ENCODE measurements at regions not wholly inside any gene's neighbourhood (a gene's known extent, or its start where the extent isn't known, plus 50 kb on each side); places are given as distances from the start of the nearest gene placed in this dataset.

- DNase-seq (ENCODE audit: low read depth, low spot score) (no peak), FAIRE-seq (no peak)
- Histone ChIP-seq H4K20me1 (replicated peaks; ENCODE audit: control insufficient read depth, extremely low read depth, insufficient read depth, low read length) (no peaks in the 10 kb centered on the region), H3K27ac (ENCODE audit: insufficient read depth, low read depth, low read length) (no peak overlapping the region), H3K79me2 (ENCODE audit: control insufficient read depth, insufficient read depth, low read length) (no peaks in the 10 kb centered on the region), H3K36me3 (ENCODE audit: control insufficient read depth in 2 of 2, extremely low read depth in 1 of 2, insufficient read depth in 2 of 2, low read length in 2 of 2) (no peaks in the 10 kb centered on the region), H3K27me3 (ENCODE audit: control insufficient read depth in 2 of 2, insufficient read depth in 2 of 2, low read length in 2 of 2) (no peaks in the 10 kb centered on the region), H3K4me1 (ENCODE audit: control insufficient read depth, extremely low read depth, insufficient read depth, low read length) (no peaks in the 10 kb centered on the region), H3K9me3 (replicated peaks; ENCODE audit: control insufficient read depth, insufficient read depth, low read length) (peaks cover 3% of the 10 kb centered on the region), H3K4me3 (replicated peaks in 1 of 3; ENCODE audit: insufficient read depth in 1 of 3, low read depth in 1 of 3, low read length in 3 of 3) (no peak overlapping the region), H2AFZ (ENCODE audit: low read depth, low read length) (no peak overlapping the region), H3K9me1 (replicated peaks; ENCODE audit: control insufficient read depth, extremely low read depth, insufficient read depth, low read length) (no peaks in the 10 kb centered on the region), H3K9ac (replicated peaks; ENCODE audit: extremely low read depth, insufficient read depth, low read length) (no peak overlapping the region), H3K4me2 (ENCODE audit: insufficient read depth, low read length) (no peak overlapping the region)
- ChIA-PET CTCF (no interaction called here), POLR2A (no interaction called here)
- TF ChIP-seq JUN (IDR thresholded peaks at IDR 0.05; ENCODE audit: borderline replicate concordance, insufficient read depth, insufficient read length, low read depth), result no peak
- dilution Hi-C loops (cut with MboI; ENCODE audit: extremely low pct_ligation_motif_present, low sequenced_read_pairs) (no loop called here), intact Hi-C loops (cut with micrococcal nuclease) (no loop called here)
- no TSS peak for BruUV-seq (replicated peaks)
Observed at GRCh38 chr5:29402270-29402669, 1791.2 kb upstream of the CDH6 start.

GRCh38 chr5:29389993-29390392, 1803.5 kb upstream of the CDH6 start:
- ChIA-PET CTCF (no interaction called here), POLR2A (no interaction called here)
- BruUV-seq (replicated peaks), result no TSS peak
- TF ChIP-seq MYC (IDR thresholded peaks at IDR 0.05; ENCODE audit: low read depth, low read length), result no peak
- no peak for TF ChIP-seq EZH2 (IDR thresholded peaks at IDR 0.05; ENCODE audit: borderline replicate concordance, low read depth, low read length, severe bottlenecking)
- TF ChIP-seq JUN (IDR thresholded peaks at IDR 0.05; ENCODE audit: borderline replicate concordance, insufficient read depth, insufficient read length, low read depth), result no peak
- TF ChIP-seq CTCF (IDR thresholded peaks at IDR 0.05; ENCODE audit: extremely low read depth in 1 of 2, insufficient read depth in 1 of 2, low read depth in 1 of 2, low read length in 2 of 2), result no peak
- TF ChIP-seq FOS (IDR thresholded peaks at IDR 0.05; ENCODE audit: borderline replicate concordance, insufficient read depth, low read length), result no peak
- no peak for TF ChIP-seq GATA2 (IDR thresholded peaks at IDR 0.05; ENCODE audit: insufficient read depth, insufficient read length, low read depth, low read length)
- no peak for TF ChIP-seq MAX (IDR thresholded peaks at IDR 0.05; ENCODE audit: insufficient read depth, insufficient read length)
- no peak for TF ChIP-seq POLR2AphosphoS5 (IDR thresholded peaks at IDR 0.05; ENCODE audit: insufficient read depth, low read depth, low read length)
- TF ChIP-seq POLR2A (IDR thresholded peaks at IDR 0.05; ENCODE audit: low read depth, low read length), result no peak
- dilution Hi-C loops (cut with MboI; ENCODE audit: extremely low pct_ligation_motif_present, low sequenced_read_pairs) (no loop called here), intact Hi-C loops (cut with micrococcal nuclease) (no loop called here)
- Histone ChIP-seq H3K36me3 (ENCODE audit: control insufficient read depth in 2 of 2, extremely low read depth in 1 of 2, insufficient read depth in 2 of 2, low read length in 2 of 2) (no peaks in the 10 kb centered on the region), H2AFZ (ENCODE audit: low read depth, low read length) (no peak overlapping the region), H3K4me3 (replicated peaks in 1 of 3; ENCODE audit: insufficient read depth in 1 of 3, low read depth in 1 of 3, low read length in 3 of 3) (no peak overlapping the region), H3K27me3 (ENCODE audit: control insufficient read depth in 2 of 2, insufficient read depth in 2 of 2, low read length in 2 of 2) (no peaks in the 10 kb centered on the region), H3K79me2 (ENCODE audit: control insufficient read depth, insufficient read depth, low read length) (no peaks in the 10 kb centered on the region), H3K4me1 (ENCODE audit: control insufficient read depth, extremely low read depth, insufficient read depth, low read length) (no peaks in the 10 kb centered on the region), H3K9ac (replicated peaks; ENCODE audit: extremely low read depth, insufficient read depth, low read length) (no peak overlapping the region), H3K4me2 (ENCODE audit: insufficient read depth, low read length) (no peak overlapping the region), H3K9me1 (replicated peaks; ENCODE audit: control insufficient read depth, extremely low read depth, insufficient read depth, low read length) (no peaks in the 10 kb centered on the region), H4K20me1 (replicated peaks; ENCODE audit: control insufficient read depth, extremely low read depth, insufficient read depth, low read length) (no peaks in the 10 kb centered on the region), H3K27ac (ENCODE audit: insufficient read depth, low read depth, low read length) (no peak overlapping the region), H3K9me3 (replicated peaks; ENCODE audit: control insufficient read depth, insufficient read depth, low read length) (peaks cover 2% of the 10 kb centered on the region)
- FAIRE-seq (no peak), DNase-seq (ENCODE audit: low read depth, low spot score) (no peak)

Measured in endothelial cell of umbilical vein (primary cell).